NCI-H2107 treated with DMSO at 0.1 percent for 48 hours (cell line): ENCODE measurements at regions not wholly inside any gene's neighbourhood (a gene's known extent, or its start where the extent isn't known, plus 50 kb on each side); places are given as distances from the start of the nearest gene placed in this dataset.
"Not testable (repeated sequence)": the region's sequence is repeated elsewhere in the genome, so short reads cannot be mapped to it uniquely, and the experiment has no call there.

ENCODE experiments used
- DNase-seq: peaks from one replicate; lab custom pipeline; 2025; ENCODE audit not compliant: unreplicated experiment; lab: John Stamatoyannopoulos, UW

GRCh38 chr2:22406625-22407024 lies 978.4 kb upstream of the KLHL29 start:
- no peak for DNase-seq

- no peak for DNase-seq
These were observed 964.9 kb upstream of the KLHL29 start for GRCh38 chr2:22420076-22420475.

GRCh38 chr2:22442051-22442450 lies 942.9 kb upstream of the KLHL29 start:
- DNase-seq, result no peak

- no peak for DNase-seq
These were observed 940.7 kb upstream of the KLHL29 start for GRCh38 chr2:22444281-22444680.

GRCh38 chr2:22449696-22450095 lies 935.3 kb upstream of the KLHL29 start:
- no peak for DNase-seq

- no peak for DNase-seq
These were observed 934.1 kb upstream of the KLHL29 start for GRCh38 chr2:22450831-22451230.

GRCh38 chr2:22454826-22455485 lies 930.0 kb upstream of the KLHL29 start:
- no peak for DNase-seq

- DNase-seq, result no peak
These were observed 926.5 kb upstream of the KLHL29 start for GRCh38 chr2:22458440-22458839.

GRCh38 chr2:22475103-22475502 lies 909.9 kb upstream of the KLHL29 start:
- DNase-seq, result not testable (repeated sequence)

- DNase-seq, result no peak
These were observed 906.6 kb upstream of the KLHL29 start for GRCh38 chr2:22478329-22478728.

GRCh38 chr2:22481486-22482259 lies 903.3 kb upstream of the KLHL29 start:
- no peak for DNase-seq

GRCh38 chr2:22483036-22483435 lies 901.9 kb upstream of the KLHL29 start:
- no peak for DNase-seq

GRCh38 chr2:22485486-22485885 lies 899.5 kb upstream of the KLHL29 start:
- no peak for DNase-seq

GRCh38 chr2:22486343-22486742 lies 898.6 kb upstream of the KLHL29 start:
- DNase-seq, result no peak

- no peak for DNase-seq
These were observed 897.9 kb upstream of the KLHL29 start for GRCh38 chr2:22487036-22487435.

- DNase-seq, result no peak
These were observed 897.4 kb upstream of the KLHL29 start for GRCh38 chr2:22487541-22487940.

- DNase-seq, result no peak
These were observed 893.5 kb upstream of the KLHL29 start for GRCh38 chr2:22491442-22491841.

GRCh38 chr2:22494156-22494555 lies 890.8 kb upstream of the KLHL29 start:
- no peak for DNase-seq

GRCh38 chr2:22497064-22497463 lies 887.9 kb upstream of the KLHL29 start:
- DNase-seq, result no peak

- DNase-seq, result no peak
These were observed 887.2 kb upstream of the KLHL29 start for GRCh38 chr2:22497789-22498188.

- no peak for DNase-seq
These were observed 885.7 kb upstream of the KLHL29 start for GRCh38 chr2:22499082-22499839.

- DNase-seq, result no peak
These were observed 884.4 kb upstream of the KLHL29 start for GRCh38 chr2:22500555-22500935.
